NT2/D1 (cell line): ENCODE measurements at regions not wholly inside any gene's neighbourhood (a gene's known extent, or its start where the extent isn't known, plus 50 kb on each side); places are given as distances from the start of the nearest gene placed in this dataset.

Source experiments
- DNase-seq: peaks from one replicate; pipeline ENCODE4 v3.0.0-alpha.2; 2011; ENCODE audit warnings: low read depth, low spot score
- H3K27me3 ChIP-seq: 2 replicates; pipeline ENCODE4 v1.6.0; 2011; ENCODE audit warnings: mild to moderate bottlenecking; ENCODE audit not compliant: insufficient read length, insufficient read depth
- H3K36me3 ChIP-seq: 2 replicates; pipeline ENCODE4 v1.6.1; 2011; ENCODE audit warnings: mild to moderate bottlenecking, low read length, mixed read lengths; ENCODE audit not compliant: insufficient read depth, insufficient read length
- H3K4me1 ChIP-seq: 2 replicates; pipeline ENCODE4 v1.5.1; 2011; ENCODE audit not compliant: insufficient read depth, insufficient read length
- H3K4me3 ChIP-seq: 2 replicates; pipeline ENCODE4 v1.5.1; 2011; ENCODE audit warnings: low read depth; ENCODE audit not compliant: insufficient read length
- H3K9ac ChIP-seq: 2 replicates; pipeline ENCODE4 v1.6.0; 2011; ENCODE audit warnings: low read depth; ENCODE audit not compliant: insufficient read length
- H3K9me3 ChIP-seq: 2 replicates; pipeline ENCODE4 v1.5.1; 2011; ENCODE audit warnings: mild to moderate bottlenecking, low read length; ENCODE audit not compliant: insufficient read depth
- SUZ12 ChIP-seq: IDR thresholded peaks from 2 replicates; pipeline ENCODE4 v1.6.1; 2011; ENCODE audit not compliant: insufficient read length, insufficient read depth; ENCODE audit errors: extremely low read depth
- YY1 ChIP-seq: IDR thresholded peaks from 2 replicates; pipeline ENCODE4 v1.6.1; 2011; ENCODE audit not compliant: insufficient read length, insufficient read depth
- ZNF274 ChIP-seq: IDR thresholded peaks from 2 replicates; pipeline ENCODE4 v1.6.1; 2011; ENCODE audit warnings: mild to moderate bottlenecking, low read depth, low read length

DNA sequence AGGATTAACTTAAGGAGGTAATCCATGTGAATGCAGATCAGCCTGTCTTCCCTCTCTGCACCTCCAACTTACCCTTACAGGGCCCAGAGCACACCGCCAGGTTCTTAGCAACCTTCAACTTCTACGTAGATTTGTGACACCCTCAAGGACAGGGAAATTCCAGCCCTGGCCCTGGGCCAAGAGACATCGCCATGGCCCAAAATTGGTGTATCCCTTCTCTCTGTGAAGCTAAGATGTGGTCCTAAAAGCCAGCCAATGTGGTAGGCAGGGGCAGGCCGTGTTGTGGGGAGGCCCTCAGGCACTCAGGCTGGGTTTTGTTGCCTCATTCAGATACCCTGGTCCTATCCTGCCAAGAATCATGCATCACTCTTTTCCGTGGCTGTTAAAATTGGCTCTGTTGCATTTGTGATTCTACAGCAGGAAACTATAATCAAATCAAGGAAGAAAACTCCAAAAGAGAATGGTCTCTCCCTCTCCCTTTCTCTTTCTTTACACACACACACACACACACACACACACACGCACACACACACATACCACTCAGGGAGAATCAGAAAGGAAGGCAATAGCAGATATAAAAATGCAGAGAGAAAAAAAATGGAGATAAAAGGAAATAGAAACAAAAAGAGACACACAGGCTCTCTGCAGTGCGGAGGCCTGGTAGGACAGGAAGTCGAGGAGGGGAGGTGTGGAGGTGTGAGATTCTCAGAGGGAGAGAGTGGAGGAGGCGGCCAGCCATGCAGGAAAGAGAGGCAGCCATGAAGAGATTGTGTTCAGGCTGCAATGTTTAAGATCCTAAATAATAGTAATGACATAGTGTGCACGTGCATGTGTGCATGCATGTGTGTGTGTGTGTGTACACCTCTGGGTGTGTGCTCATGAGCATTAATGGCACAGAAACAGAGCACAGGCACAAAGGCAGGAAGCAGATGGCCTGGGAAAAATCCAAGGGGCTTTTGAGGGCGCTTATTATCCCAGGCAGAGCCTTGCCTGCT is 201.8 kb upstream of the LRFN2 start:
- no peaks in the 10 kb centered on the region for H3K9me3 ChIP-seq
- DNase-seq, result no peak
- no peak for TF ChIP-seq ZNF274
- TF ChIP-seq SUZ12, result no peak
- no peak for TF ChIP-seq YY1
- no peak overlapping the region for H3K9ac ChIP-seq
- no peaks in the 10 kb centered on the region for H3K36me3 ChIP-seq
- no peak overlapping the region for H3K4me3 ChIP-seq
- no peaks in the 10 kb centered on the region for H3K4me1 ChIP-seq
- no peaks in the 10 kb centered on the region for H3K27me3 ChIP-seq

DNA sequence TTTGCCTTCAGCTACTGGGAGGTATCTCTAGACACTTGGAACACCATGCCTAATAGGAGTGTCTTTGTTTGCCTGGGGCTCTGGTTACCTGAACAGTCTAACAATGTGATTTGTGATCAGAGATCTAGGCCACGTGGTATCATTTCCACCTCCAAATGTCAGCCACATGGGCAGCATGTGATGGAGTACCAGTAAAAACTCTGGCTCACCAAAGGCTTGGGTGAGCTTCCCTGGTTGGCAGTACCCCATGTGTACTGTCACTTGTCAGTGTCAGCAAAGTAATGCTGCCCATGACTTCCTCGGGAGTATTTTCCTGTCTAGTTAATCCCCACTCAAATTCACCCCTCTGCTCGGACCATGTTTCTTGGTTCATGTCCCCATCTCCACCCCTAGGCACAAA is 195.2 kb upstream of the LRFN2 start:
- H3K36me3 ChIP-seq, result no peaks in the 10 kb centered on the region
- TF ChIP-seq SUZ12 (no peak), YY1 (no peak), ZNF274 (no peak)

DNA sequence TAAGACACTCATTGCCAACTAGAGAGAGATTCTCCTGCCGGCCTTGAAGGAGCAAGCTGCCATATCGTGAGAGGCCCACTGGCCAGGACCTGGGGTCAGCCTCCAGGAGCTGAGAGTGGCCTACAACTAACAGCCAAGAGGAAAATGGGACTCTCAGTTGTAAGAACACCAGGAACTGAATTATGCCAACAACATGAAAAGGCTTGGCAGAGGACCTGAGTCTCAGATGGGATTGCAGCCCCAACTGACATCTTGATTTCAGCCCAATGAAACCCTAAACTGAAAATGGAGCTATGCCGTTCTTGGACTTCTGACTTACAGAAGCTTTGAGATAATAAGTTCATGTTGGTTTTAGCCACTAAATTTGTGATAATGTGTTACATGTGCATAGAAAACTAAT is 193.5 kb upstream of the LRFN2 start:
- Histone ChIP-seq H3K4me1 (no peaks in the 10 kb centered on the region), H3K4me3 (no peak overlapping the region), H3K9me3 (no peaks in the 10 kb centered on the region), H3K9ac (no peak overlapping the region), H3K36me3 (no peaks in the 10 kb centered on the region), H3K27me3 (no peaks in the 10 kb centered on the region)
- DNase-seq, result no peak
- TF ChIP-seq SUZ12, result no peak
- no peak for TF ChIP-seq YY1
- no peak for TF ChIP-seq ZNF274

More for the DNA sequence above, 195.2 kb upstream of the LRFN2 start:
- Histone ChIP-seq H3K27me3 (no peaks in the 10 kb centered on the region), H3K9me3 (no peaks in the 10 kb centered on the region), H3K9ac (no peak overlapping the region), H3K4me1 (no peaks in the 10 kb centered on the region), H3K4me3 (no peak overlapping the region)
- DNase-seq, result no peak

DNA sequence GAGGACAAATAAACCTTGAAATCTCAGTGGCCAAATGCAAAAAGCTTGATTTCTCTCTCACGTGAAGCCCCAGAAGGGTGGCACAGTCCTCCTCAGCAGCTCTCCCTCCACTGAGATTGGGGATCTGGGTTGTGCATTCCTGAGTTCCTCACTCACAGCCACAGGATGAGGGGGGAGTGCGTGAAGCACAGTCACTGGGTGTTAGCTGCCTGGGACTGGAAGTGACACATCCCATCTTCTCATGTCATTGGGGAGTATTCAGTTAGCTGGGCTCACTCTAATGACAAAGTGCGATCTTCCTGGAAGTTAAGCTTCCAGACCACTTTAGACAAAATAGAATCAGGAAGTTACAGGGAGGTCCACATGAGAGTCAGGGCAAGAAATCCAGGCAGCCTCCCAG is 192.2 kb upstream of the LRFN2 start:
- Histone ChIP-seq H3K9me3 (no peaks in the 10 kb centered on the region), H3K36me3 (no peaks in the 10 kb centered on the region), H3K27me3 (no peaks in the 10 kb centered on the region), H3K4me1 (no peaks in the 10 kb centered on the region), H3K4me3 (no peak overlapping the region), H3K9ac (no peak overlapping the region)
- no peak for DNase-seq
- no peak for TF ChIP-seq ZNF274
- TF ChIP-seq SUZ12, result no peak
- no peak for TF ChIP-seq YY1

DNA sequence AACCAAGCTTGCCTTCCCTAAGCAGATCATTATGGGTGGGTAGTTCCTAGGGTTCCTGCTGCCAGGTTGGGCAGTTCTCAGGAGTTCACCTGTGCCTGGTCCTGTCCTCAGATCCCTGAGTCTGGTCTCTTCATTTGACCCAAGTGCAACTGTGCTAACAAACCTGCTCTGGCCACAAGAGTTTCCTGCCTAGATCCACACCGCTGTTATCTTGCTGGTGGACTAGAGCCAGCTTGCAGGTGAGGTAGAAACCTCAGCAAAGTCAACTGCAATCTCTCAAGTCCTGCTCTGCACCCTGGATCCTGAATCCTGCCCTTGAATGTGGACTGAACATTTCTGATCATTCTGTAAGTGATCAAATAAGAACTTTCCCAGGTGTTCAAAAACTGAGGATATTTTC is 191.8 kb upstream of the LRFN2 start:
- no peaks in the 10 kb centered on the region for H3K36me3 ChIP-seq
- H3K9ac ChIP-seq, result no peak overlapping the region
- TF ChIP-seq YY1 (no peak), ZNF274 (no peak), SUZ12 (no peak)
- H3K4me1 ChIP-seq, result no peaks in the 10 kb centered on the region
- H3K4me3 ChIP-seq, result no peak overlapping the region
- H3K9me3 ChIP-seq, result no peaks in the 10 kb centered on the region
- DNase-seq, result no peak
- H3K27me3 ChIP-seq, result no peaks in the 10 kb centered on the region

DNA sequence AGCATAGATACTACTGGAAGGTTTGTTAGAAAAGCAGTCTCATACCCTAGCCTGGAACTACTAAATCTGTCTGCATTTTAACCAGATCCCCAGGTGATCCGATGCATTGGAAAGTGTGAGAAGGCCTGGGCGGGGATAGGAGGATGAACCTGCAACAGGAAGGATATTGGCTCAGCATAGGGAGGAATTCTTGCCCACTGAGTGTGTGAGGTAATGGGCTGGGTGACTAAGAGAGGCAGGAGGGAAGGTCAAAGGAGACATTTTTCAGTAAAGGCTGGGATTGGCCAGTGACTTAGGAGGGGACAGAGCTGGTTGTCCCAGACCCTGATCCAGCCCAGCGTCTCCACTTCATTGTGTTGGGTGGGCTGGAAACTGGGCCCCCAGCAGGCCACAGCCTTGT is 191.0 kb upstream of the LRFN2 start:
- no peaks in the 10 kb centered on the region for H3K9me3 ChIP-seq
- H3K9ac ChIP-seq, result no peak overlapping the region
- TF ChIP-seq YY1 (no peak), SUZ12 (no peak), ZNF274 (no peak)
- H3K27me3 ChIP-seq, result no peaks in the 10 kb centered on the region
- H3K36me3 ChIP-seq, result no peaks in the 10 kb centered on the region
- DNase-seq, result no peak
- no peak overlapping the region for H3K4me3 ChIP-seq
- H3K4me1 ChIP-seq, result no peaks in the 10 kb centered on the region

DNA sequence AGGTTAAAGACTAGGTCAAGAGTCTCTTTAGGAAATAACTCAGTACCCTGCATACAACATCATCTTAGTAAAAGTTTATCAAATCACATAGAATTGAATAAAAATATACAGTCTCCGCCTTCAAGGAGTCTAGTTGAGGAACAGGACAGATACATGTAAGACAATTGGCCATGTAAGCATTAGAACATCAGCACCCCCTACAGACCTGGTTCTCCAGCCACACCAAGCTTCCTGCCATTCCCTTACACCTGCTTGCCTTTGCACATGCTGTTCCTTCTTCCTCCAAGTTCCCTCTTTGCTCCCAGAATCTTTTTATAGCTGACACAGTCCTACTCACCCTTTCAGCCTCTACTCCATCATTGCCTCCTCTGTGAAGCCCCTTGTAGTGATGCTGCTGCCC is 187.8 kb upstream of the LRFN2 start:
- Histone ChIP-seq H3K4me3 (no peak overlapping the region), H3K36me3 (no peaks in the 10 kb centered on the region), H3K4me1 (no peaks in the 10 kb centered on the region), H3K9me3 (no peaks in the 10 kb centered on the region), H3K27me3 (no peaks in the 10 kb centered on the region), H3K9ac (no peak overlapping the region)
- no peak for DNase-seq
- TF ChIP-seq ZNF274 (no peak), SUZ12 (no peak), YY1 (no peak)

DNA sequence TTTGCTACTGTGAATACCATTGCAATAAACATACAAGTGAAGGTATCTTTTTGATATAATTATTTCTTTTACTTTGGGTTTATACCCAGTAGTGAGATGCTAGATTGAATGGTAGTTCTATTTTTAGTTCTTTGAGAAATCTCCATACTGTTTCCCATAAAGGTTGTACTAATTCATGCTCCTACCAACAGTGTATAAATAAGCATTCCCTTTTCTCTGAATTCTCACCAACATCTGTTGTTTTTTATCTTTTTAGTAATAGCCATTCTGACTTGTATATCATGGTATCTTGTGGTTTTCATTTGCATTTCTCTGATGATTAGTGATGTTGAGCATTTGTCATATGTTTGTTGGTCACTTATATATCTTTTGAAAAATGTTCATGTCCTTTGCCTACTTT is 183.6 kb upstream of the LRFN2 start:
- no peaks in the 10 kb centered on the region for H3K9me3 ChIP-seq
- no peak for TF ChIP-seq YY1
- no peak for TF ChIP-seq SUZ12
- TF ChIP-seq ZNF274, result no peak
- H3K36me3 ChIP-seq, result no peaks in the 10 kb centered on the region
- no peak overlapping the region for H3K4me3 ChIP-seq
- DNase-seq, result no peak
- H3K9ac ChIP-seq, result no peak overlapping the region
- H3K4me1 ChIP-seq, result no peaks in the 10 kb centered on the region
- H3K27me3 ChIP-seq, result no peaks in the 10 kb centered on the region
